SH-SY5Y (cell line): ENCODE measurements at regions not wholly inside any gene's neighbourhood (a gene's known extent, or its start where the extent isn't known, plus 50 kb on each side); places are given as distances from the start of the nearest gene placed in this dataset.

Experiments
- GATA2 ChIP-seq: IDR thresholded peaks from 2 replicates; pipeline ENCODE4 v1.6.1; 2011; ENCODE audit warnings: mild to moderate bottlenecking, low read depth, low read length
- GATA3 ChIP-seq: IDR thresholded peaks from 2 replicates; pipeline ENCODE4 v1.6.1; 2011; ENCODE audit warnings: low read depth, mild to moderate bottlenecking, low read length, moderate library complexity

DNA sequence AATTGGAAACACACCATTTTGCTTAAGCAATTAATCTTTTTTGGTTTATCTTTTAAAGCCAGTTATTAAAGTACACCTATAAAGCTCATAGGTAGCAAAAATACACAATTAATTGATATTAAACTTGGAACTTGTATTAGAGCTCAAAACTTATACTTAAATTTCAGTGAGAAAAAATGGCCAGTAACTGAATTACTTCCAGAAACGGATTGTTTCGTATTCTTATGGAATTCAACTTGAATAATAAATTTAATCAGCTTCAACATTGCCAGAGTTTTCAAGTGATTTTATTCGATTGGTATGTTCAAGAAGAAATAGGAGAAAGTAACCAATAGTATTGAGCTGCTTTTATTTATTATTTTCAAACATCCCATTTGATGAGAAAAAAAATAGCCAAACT is 112.7 kb upstream of the PDE10A start:
- TF ChIP-seq GATA3 (no peak), GATA2 (no peak)
